Calu3 (cell line): ENCODE measurements at regions not wholly inside any gene's neighbourhood (a gene's known extent, or its start where the extent isn't known, plus 50 kb on each side); places are given as distances from the start of the nearest gene placed in this dataset.

Experiments
- BruUV-seq: library from RNA; stranded (reverse); fragments of 400-500 nt; replicated peaks from 2 replicates; lab custom pipeline; 2021; lab: Mats Ljungman, UMichigan
- CTCF ChIA-PET: fragments of 300-600 bp; sonication (Branson Sonifier 250); formaldehyde crosslinking; loops from one replicate; lab custom pipeline; 2022; ENCODE audit warnings: antibody characterized with exemption; lab: Charles Lee
- DNase-seq: peaks from one replicate; pipeline ENCODE4 v3.0.0; 2022
- H3K27ac Mint-ChIP-seq: one replicate; pipeline ENCODE4 v1.8.0; 2022; ENCODE audit warnings: mixed read lengths; ENCODE audit not compliant: unreplicated experiment
- H3K27me3 Mint-ChIP-seq: one replicate; pipeline ENCODE4 v1.8.0; 2022; ENCODE audit warnings: mixed read lengths; ENCODE audit not compliant: unreplicated experiment
- H3K36me3 Mint-ChIP-seq: one replicate; pipeline ENCODE4 v1.8.0; 2022; ENCODE audit warnings: mild to moderate bottlenecking, moderate library complexity, mixed read lengths; ENCODE audit not compliant: insufficient read depth, unreplicated experiment
- H3K4me1 Mint-ChIP-seq: one replicate; pipeline ENCODE4 v1.8.0; 2022; ENCODE audit warnings: mild to moderate bottlenecking, low read depth, mixed read lengths; ENCODE audit not compliant: unreplicated experiment
- H3K4me3 Mint-ChIP-seq: one replicate; pipeline ENCODE4 v1.8.0; 2022; ENCODE audit warnings: mild to moderate bottlenecking, low read depth, moderate library complexity, mixed read lengths; ENCODE audit not compliant: unreplicated experiment
- H3K9me3 Mint-ChIP-seq: one replicate; pipeline ENCODE4 v1.8.0; 2022; ENCODE audit warnings: low read depth, mixed read lengths; ENCODE audit not compliant: unreplicated experiment
- CTCF ChIP-seq: fragments of 200-600 bp; IDR thresholded peaks from one replicate; pipeline ENCODE4 v1.8.0; 2022; ENCODE audit warnings: antibody characterized with exemption; ENCODE audit not compliant: unreplicated experiment
- intact Hi-C: fragments of 100-400 bp; cut with micrococcal nuclease; formaldehyde crosslinking; loops from one replicate; pipeline ENCODE4 v1.10.0; 2022; ENCODE audit not compliant: unreplicated experiment

- no peaks in the 10 kb centered on the region for H3K9me3 Mint-ChIP-seq
- H3K4me1 Mint-ChIP-seq: no peaks in the 10 kb centered on the region
These were observed 609.9 kb downstream of the INSC start for GRCh38 chr11:15724601-15725000.

DNA sequence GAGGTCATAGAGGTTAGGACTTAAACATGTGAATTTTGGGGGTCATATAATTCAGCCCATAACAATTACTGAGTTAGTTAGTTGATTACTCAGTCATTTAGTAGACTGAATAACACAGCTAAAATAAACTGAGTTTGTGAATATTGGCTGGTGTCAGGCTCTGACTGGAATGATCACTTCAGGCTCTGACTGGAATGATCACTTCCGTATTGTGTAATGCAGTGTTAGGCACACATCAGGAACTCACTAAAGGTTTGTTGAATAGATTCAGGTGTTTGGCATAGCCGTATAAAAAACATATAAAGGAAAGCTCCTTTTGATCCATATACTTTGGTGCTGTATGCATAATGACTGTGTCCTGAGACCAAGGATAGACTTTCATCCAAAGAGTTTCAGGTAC is 610.5 kb downstream of the INSC start:
- H3K4me3 Mint-ChIP-seq: no peak overlapping the region
- BruUV-seq: no TSS peak
- CTCF ChIA-PET: no interaction called here
- intact Hi-C loops: no loop called here
- H3K36me3 Mint-ChIP-seq: no peaks in the 10 kb centered on the region
- no peak for TF ChIP-seq CTCF
- no peak for DNase-seq
- H3K9me3 Mint-ChIP-seq: no peaks in the 10 kb centered on the region
- peaks cover 12% of the 10 kb centered on the region for H3K27me3 Mint-ChIP-seq
- H3K27ac Mint-ChIP-seq: no peak overlapping the region
- no peaks in the 10 kb centered on the region for H3K4me1 Mint-ChIP-seq

More at GRCh38 chr11:15724601-15725000, 609.9 kb downstream of the INSC start:
- Mint-ChIP-seq H3K27ac (no peak overlapping the region), H3K27me3 (peaks cover 12% of the 10 kb centered on the region), H3K4me3 (no peak overlapping the region), H3K36me3 (no peaks in the 10 kb centered on the region)
- TF ChIP-seq CTCF: no peak
- BruUV-seq: no TSS peak
- CTCF ChIA-PET: no interaction called here
- intact Hi-C loops: no loop called here
- DNase-seq: no peak

- no peak overlapping the region for H3K4me3 Mint-ChIP-seq
- CTCF ChIA-PET: no interaction called here
- no peak for DNase-seq
- no peaks in the 10 kb centered on the region for H3K36me3 Mint-ChIP-seq
- H3K27ac Mint-ChIP-seq: no peak overlapping the region
- BruUV-seq: no TSS peak
- no peaks in the 10 kb centered on the region for H3K4me1 Mint-ChIP-seq
- H3K27me3 Mint-ChIP-seq: peaks cover 9% of the 10 kb centered on the region
- no peak for TF ChIP-seq CTCF
- intact Hi-C loops: no loop called here
- no peaks in the 10 kb centered on the region for H3K9me3 Mint-ChIP-seq
These were observed 611.6 kb downstream of the INSC start for GRCh38 chr11:15726221-15726746.

GRCh38 chr11:15726893-15727519 is 612.3 kb downstream of the INSC start:
- CTCF ChIA-PET: no interaction called here
- no peak overlapping the region for H3K4me3 Mint-ChIP-seq
- no peak overlapping the region for H3K27ac Mint-ChIP-seq
- H3K36me3 Mint-ChIP-seq: no peaks in the 10 kb centered on the region
- peaks cover 9% of the 10 kb centered on the region for H3K27me3 Mint-ChIP-seq
- intact Hi-C loops: no loop called here
- no TSS peak for BruUV-seq
- DNase-seq: no peak
- no peaks in the 10 kb centered on the region for H3K4me1 Mint-ChIP-seq
- no peaks in the 10 kb centered on the region for H3K9me3 Mint-ChIP-seq
- TF ChIP-seq CTCF: no peak
